22Rv1 (cell line): ENCODE measurements at regions not wholly inside any gene's neighbourhood (a gene's known extent, or its start where the extent isn't known, plus 50 kb on each side); places are given as distances from the start of the nearest gene placed in this dataset.

Source experiments
- H3K27ac ChIP-seq: fragments of 450-650 bp; 2 replicates; pipeline ENCODE4 v1.5.1; 2017
- ZFX ChIP-seq: fragments of 450-650 bp; IDR thresholded peaks from 2 replicates; pipeline ENCODE4 v1.6.1; 2017; ENCODE audit warnings: antibody characterized with exemption, borderline replicate concordance
- TF ChIP-seq, protein P1 (sequence below): fragments of 450-650 bp; IDR thresholded peaks from 2 replicates; pipeline ENCODE4 v1.5.1; 2017; ENCODE audit warnings: mild to moderate bottlenecking

DNA sequence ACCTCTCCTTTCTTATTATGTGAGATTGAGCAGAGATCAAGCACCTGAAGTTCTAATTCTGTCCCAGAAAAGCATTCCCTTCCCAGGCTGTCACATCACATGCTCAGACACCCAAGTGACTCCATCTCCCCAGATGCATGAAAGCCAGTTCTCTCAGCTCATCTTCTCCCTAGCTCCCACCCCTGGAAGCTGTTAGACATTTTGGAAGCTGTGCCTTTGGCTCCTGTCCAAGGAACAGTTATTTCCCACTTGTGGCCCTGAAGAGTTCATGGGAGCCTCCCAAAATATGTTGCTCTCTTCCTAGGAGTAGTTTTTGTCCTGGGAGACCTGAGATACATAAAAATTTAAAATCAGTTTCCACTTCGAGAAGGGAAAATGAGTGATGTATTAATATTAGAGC, 161.4 kb upstream of the GAS1 start:
- no peak overlapping the region for H3K27ac ChIP-seq
- TF ChIP-seq ZFX, result no peak
- TF ChIP-seq, protein P1, sequence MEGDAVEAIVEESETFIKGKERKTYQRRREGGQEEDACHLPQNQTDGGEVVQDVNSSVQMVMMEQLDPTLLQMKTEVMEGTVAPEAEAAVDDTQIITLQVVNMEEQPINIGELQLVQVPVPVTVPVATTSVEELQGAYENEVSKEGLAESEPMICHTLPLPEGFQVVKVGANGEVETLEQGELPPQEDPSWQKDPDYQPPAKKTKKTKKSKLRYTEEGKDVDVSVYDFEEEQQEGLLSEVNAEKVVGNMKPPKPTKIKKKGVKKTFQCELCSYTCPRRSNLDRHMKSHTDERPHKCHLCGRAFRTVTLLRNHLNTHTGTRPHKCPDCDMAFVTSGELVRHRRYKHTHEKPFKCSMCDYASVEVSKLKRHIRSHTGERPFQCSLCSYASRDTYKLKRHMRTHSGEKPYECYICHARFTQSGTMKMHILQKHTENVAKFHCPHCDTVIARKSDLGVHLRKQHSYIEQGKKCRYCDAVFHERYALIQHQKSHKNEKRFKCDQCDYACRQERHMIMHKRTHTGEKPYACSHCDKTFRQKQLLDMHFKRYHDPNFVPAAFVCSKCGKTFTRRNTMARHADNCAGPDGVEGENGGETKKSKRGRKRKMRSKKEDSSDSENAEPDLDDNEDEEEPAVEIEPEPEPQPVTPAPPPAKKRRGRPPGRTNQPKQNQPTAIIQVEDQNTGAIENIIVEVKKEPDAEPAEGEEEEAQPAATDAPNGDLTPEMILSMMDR, result no peak

DNA sequence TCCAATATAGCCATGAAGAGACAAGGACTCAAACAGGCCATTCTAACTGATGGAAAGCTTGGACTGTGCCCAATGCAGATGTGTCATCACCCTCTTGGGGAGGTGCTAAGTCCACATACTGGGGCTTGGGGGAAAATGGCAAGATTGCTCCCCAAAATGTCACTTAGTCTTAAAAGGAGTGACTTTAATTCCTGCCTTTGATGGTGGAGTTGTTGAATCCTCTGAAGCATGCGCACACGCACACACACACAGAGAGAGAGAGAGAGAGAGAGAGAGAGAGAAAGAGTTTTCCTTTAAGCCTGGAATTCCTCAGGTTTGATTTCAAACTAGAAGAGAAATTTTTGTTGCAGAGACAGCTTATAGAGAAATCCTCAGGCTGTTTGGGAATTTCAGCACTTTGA, 161.9 kb upstream of the GAS1 start:
- H3K27ac ChIP-seq, result no peak overlapping the region
- TF ChIP-seq, protein P1, result no peak
- TF ChIP-seq ZFX, result no peak

DNA sequence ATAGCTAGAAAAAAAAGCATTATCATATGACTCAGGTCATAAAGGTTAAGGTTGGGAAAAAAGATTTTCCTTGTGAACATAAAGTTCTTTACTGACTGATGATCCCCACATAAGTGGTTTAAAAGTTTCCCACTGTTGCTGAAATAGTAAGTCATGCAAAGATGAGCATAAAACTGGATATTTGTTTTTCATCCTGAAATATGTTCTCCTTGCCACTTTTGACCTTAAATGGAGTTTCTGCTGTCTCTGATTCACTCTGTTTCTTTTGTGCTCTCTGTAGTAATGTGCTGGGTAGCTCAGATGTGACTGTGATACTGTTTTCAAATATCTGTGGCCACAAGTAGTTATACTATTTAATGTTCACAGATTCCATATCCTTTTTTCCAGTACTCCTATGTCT, 162.5 kb upstream of the GAS1 start:
- H3K27ac ChIP-seq, result no peak overlapping the region
- TF ChIP-seq ZFX, result no peak
- TF ChIP-seq, protein P1, result no peak

DNA sequence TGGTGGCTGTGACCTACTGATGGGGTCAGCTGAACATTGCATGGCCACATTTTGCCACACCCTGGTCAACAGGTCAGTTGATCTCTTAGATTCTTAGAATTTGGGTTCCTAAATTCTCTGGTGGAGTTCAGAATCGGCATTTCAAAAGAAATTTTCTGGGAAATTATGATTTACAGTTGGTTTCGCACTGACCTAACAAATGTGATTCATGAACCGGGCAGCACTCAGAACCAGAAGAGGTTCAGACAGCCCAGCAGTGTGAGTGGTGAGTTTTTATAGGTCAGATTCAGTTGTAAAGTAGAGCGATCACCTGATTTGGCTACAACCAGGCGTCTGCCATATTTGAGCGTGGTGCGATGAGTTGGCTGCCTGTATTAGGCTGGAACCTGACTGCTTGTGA, 163.7 kb upstream of the GAS1 start:
- TF ChIP-seq, protein P1, result no peak
- no peak for TF ChIP-seq ZFX
- H3K27ac ChIP-seq, result no peak overlapping the region

DNA sequence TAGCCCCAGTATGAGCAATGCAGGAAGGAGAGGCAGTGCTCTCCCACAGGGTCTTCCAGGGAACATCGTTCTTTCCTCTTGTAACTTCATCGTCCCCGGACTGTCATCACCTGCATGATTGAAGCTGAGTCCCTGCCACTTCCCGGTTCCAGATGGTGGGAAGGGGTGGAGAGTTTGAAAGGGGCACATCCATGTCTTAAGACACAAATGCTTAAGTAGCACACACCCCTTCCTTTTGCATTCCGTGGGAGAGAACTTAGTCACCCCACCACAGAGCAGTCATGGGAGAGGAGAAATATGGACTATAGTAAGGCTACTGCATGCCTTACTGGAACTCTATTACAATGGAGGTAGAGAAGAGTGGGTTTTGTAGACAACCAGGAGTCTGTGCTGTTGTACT, 165.3 kb upstream of the GAS1 start:
- TF ChIP-seq, protein P1, result no peak
- TF ChIP-seq ZFX, result no peak
- no peak overlapping the region for H3K27ac ChIP-seq

DNA sequence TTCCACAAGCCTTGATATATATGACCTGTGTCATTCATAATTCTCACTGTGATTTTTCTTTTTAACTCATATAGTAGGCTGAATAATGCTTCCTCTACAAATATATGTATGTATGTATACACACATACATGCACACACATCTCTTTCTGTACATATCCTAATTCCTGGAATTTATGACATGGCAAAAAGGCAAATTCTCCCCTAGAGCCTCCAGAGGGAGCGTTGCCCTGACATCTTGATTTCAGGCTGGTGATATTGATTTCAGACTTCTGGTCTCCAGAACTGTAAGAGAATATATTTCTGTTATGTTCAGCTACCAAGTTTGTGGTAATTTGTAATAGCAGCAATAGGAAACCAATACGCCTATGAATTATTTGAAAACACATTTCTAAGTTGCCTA, 166.6 kb upstream of the GAS1 start:
- TF ChIP-seq ZFX, result no peak
- H3K27ac ChIP-seq, result no peak overlapping the region

GRCh38 chr9:87115785-87116184, 168.5 kb upstream of the GAS1 start:
- H3K27ac ChIP-seq, result no peak overlapping the region
- TF ChIP-seq, protein P1, result no peak
- no peak for TF ChIP-seq ZFX

DNA sequence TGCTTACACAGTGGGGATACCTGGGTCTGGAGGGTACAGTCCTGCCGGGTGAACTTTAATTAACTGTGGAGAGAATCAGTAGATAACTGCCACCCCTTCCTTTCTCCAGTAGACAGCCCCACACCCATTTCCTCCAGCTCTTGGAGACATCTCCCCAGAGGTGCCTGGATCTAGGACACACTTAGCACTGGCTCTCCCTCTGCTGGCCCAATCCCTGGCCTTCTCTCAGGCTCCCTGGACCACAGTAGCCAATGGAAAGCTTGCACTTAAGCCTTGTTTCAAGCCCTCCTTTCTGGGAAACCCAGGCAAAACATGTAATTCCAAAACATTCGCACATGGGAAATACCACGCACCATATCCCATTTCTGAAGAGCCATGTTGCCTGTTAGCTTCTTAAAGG, 169.2 kb upstream of the GAS1 start:
- no peak for TF ChIP-seq ZFX
- TF ChIP-seq, protein P1, result no peak
- no peak overlapping the region for H3K27ac ChIP-seq
